Activated naive CD8-positive, alpha-beta T cell treated with anti-CD3 and anti-CD28 coated beads, Interleukin-2, amount 10 ng/mL, durations not matched to agents 7 days and 5 days (primary cell): ENCODE measurements at regions not wholly inside any gene's neighbourhood (a gene's known extent, or its start where the extent isn't known, plus 50 kb on each side); places are given as distances from the start of the nearest gene placed in this dataset.

Source experiments
- ATAC-seq: fragments of 150-1000 bp; cut with Tn5 transposase; one replicate; pipeline ENCODE4 v1.10.0; 2021; ENCODE audit warnings: low read depth, moderate library complexity
- POLR2A ChIA-PET: fragments of 350-600 bp; sonication (Branson Sonifier 250); formaldehyde crosslinking; loops from one replicate; lab custom pipeline; 2021; ENCODE audit warnings: antibody characterized with exemption; lab: Charles Lee
- DNase-seq: peaks from one replicate; pipeline ENCODE4 v3.0.0; 2021
- H3K27ac Mint-ChIP-seq: one replicate; pipeline ENCODE4 v1.8.0; 2022; ENCODE audit warnings: mild to moderate bottlenecking, mixed read lengths
- H3K27me3 Mint-ChIP-seq: one replicate; pipeline ENCODE4 v1.8.0; 2022; ENCODE audit warnings: mild to moderate bottlenecking, moderate library complexity, mixed read lengths
- H3K36me3 Mint-ChIP-seq: one replicate; pipeline ENCODE4 v1.8.0; 2021; ENCODE audit warnings: mild to moderate bottlenecking, mixed read lengths
- H3K4me1 Mint-ChIP-seq: one replicate; pipeline ENCODE4 v1.8.0; 2021; ENCODE audit warnings: mixed read lengths
- H3K4me3 Mint-ChIP-seq: one replicate; pipeline ENCODE4 v1.8.0; 2022; ENCODE audit warnings: mild to moderate bottlenecking, moderate library complexity, mixed read lengths
- H3K9me3 Mint-ChIP-seq: one replicate; pipeline ENCODE4 v1.8.0; 2021; ENCODE audit warnings: mixed read lengths

- POLR2A ChIA-PET = no interaction called here
- Mint-ChIP-seq H3K9me3 (no peaks in the 10 kb centered on the region), H3K36me3 (no peaks in the 10 kb centered on the region), H3K27me3 (no peaks in the 10 kb centered on the region), H3K4me3 (no peak overlapping the region), H3K4me1 (no peaks in the 10 kb centered on the region), H3K27ac (no peak overlapping the region)
- DNase-seq (no peak), ATAC-seq (no peak)
These were observed 263.2 kb downstream of the NR2F2 start for GRCh38 chr15:96593735-96594134.

GRCh38 chr15:96595951-96596350, 265.5 kb downstream of the NR2F2 start:
- POLR2A ChIA-PET = no interaction called here
- Mint-ChIP-seq H3K36me3 (no peaks in the 10 kb centered on the region), H3K4me1 (no peaks in the 10 kb centered on the region), H3K27ac (no peak overlapping the region), H3K27me3 (no peaks in the 10 kb centered on the region), H3K4me3 (no peak overlapping the region), H3K9me3 (no peaks in the 10 kb centered on the region)
- DNase-seq (no peak), ATAC-seq (no peak)

- DNase-seq (no peak), ATAC-seq (no peak)
- H3K27me3 Mint-ChIP-seq = no peaks in the 10 kb centered on the region
- no peak overlapping the region for H3K4me3 Mint-ChIP-seq
- no peaks in the 10 kb centered on the region for H3K36me3 Mint-ChIP-seq
- POLR2A ChIA-PET = no interaction called here
- no peak overlapping the region for H3K27ac Mint-ChIP-seq
- no peaks in the 10 kb centered on the region for H3K4me1 Mint-ChIP-seq
- no peaks in the 10 kb centered on the region for H3K9me3 Mint-ChIP-seq
These were observed 268.0 kb downstream of the NR2F2 start for GRCh38 chr15:96598514-96598913.

GRCh38 chr15:96599268-96599667, 268.8 kb downstream of the NR2F2 start:
- H3K27me3 Mint-ChIP-seq = no peaks in the 10 kb centered on the region
- H3K36me3 Mint-ChIP-seq = no peaks in the 10 kb centered on the region
- POLR2A ChIA-PET = no interaction called here
- no peaks in the 10 kb centered on the region for H3K4me1 Mint-ChIP-seq
- ATAC-seq = no peak
- H3K27ac Mint-ChIP-seq = no peak overlapping the region
- DNase-seq = no peak
- no peaks in the 10 kb centered on the region for H3K9me3 Mint-ChIP-seq
- no peak overlapping the region for H3K4me3 Mint-ChIP-seq

- Mint-ChIP-seq H3K4me3 (no peak overlapping the region), H3K36me3 (no peaks in the 10 kb centered on the region), H3K4me1 (no peaks in the 10 kb centered on the region), H3K9me3 (no peaks in the 10 kb centered on the region), H3K27me3 (no peaks in the 10 kb centered on the region), H3K27ac (no peak overlapping the region)
- DNase-seq (no peak), ATAC-seq (no peak)
- POLR2A ChIA-PET = no interaction called here
These were observed 269.9 kb downstream of the NR2F2 start for GRCh38 chr15:96600350-96600749.

GRCh38 chr15:96606617-96607016, 276.1 kb downstream of the NR2F2 start:
- Mint-ChIP-seq H3K27me3 (no peaks in the 10 kb centered on the region), H3K36me3 (no peaks in the 10 kb centered on the region), H3K27ac (no peak overlapping the region), H3K4me3 (no peak overlapping the region), H3K9me3 (no peaks in the 10 kb centered on the region), H3K4me1 (no peaks in the 10 kb centered on the region)
- DNase-seq (no peak), ATAC-seq (no peak)
- POLR2A ChIA-PET = no interaction called here

GRCh38 chr15:96610757-96611156, 280.3 kb downstream of the NR2F2 start:
- DNase-seq (no peak), ATAC-seq (no peak)
- H3K27ac Mint-ChIP-seq = no peak overlapping the region
- no peaks in the 10 kb centered on the region for H3K36me3 Mint-ChIP-seq
- peaks cover 3% of the 10 kb centered on the region for H3K9me3 Mint-ChIP-seq
- no peaks in the 10 kb centered on the region for H3K27me3 Mint-ChIP-seq
- no peaks in the 10 kb centered on the region for H3K4me1 Mint-ChIP-seq
- POLR2A ChIA-PET = no interaction called here
- H3K4me3 Mint-ChIP-seq = no peak overlapping the region

- Mint-ChIP-seq H3K27me3 (no peaks in the 10 kb centered on the region), H3K36me3 (no peaks in the 10 kb centered on the region), H3K4me3 (no peak overlapping the region), H3K27ac (no peak overlapping the region), H3K9me3 (peaks cover 3% of the 10 kb centered on the region), H3K4me1 (no peaks in the 10 kb centered on the region)
- no peak for ATAC-seq
- POLR2A ChIA-PET = no interaction called here
- no peak for DNase-seq
These were observed 282.4 kb downstream of the NR2F2 start for GRCh38 chr15:96612917-96613316.

- Mint-ChIP-seq H3K27me3 (no peaks in the 10 kb centered on the region), H3K9me3 (no peaks in the 10 kb centered on the region), H3K4me3 (no peak overlapping the region), H3K4me1 (no peaks in the 10 kb centered on the region), H3K36me3 (no peaks in the 10 kb centered on the region), H3K27ac (no peak overlapping the region)
- DNase-seq = no peak
- no peak for ATAC-seq
- POLR2A ChIA-PET = no interaction called here
These were observed 288.7 kb downstream of the NR2F2 start for GRCh38 chr15:96619174-96619573.

GRCh38 chr15:96622714-96623113, 292.2 kb downstream of the NR2F2 start:
- DNase-seq (no peak), ATAC-seq (no peak)
- no peaks in the 10 kb centered on the region for H3K36me3 Mint-ChIP-seq
- H3K27ac Mint-ChIP-seq = no peak overlapping the region
- POLR2A ChIA-PET = no interaction called here
- no peaks in the 10 kb centered on the region for H3K9me3 Mint-ChIP-seq
- H3K27me3 Mint-ChIP-seq = no peaks in the 10 kb centered on the region
- no peaks in the 10 kb centered on the region for H3K4me1 Mint-ChIP-seq
- no peak overlapping the region for H3K4me3 Mint-ChIP-seq

GRCh38 chr15:96625256-96625655, 294.8 kb downstream of the NR2F2 start:
- POLR2A ChIA-PET = no interaction called here
- ATAC-seq = no peak
- H3K9me3 Mint-ChIP-seq = no peaks in the 10 kb centered on the region

GRCh38 chr15:96627031-96627568, 296.6 kb downstream of the NR2F2 start:
- no peaks in the 10 kb centered on the region for H3K27me3 Mint-ChIP-seq
- no peak overlapping the region for H3K27ac Mint-ChIP-seq
- no peak overlapping the region for H3K4me3 Mint-ChIP-seq
- ATAC-seq (no peak), DNase-seq (no peak)
- POLR2A ChIA-PET = no interaction called here
- H3K9me3 Mint-ChIP-seq = no peaks in the 10 kb centered on the region
- H3K4me1 Mint-ChIP-seq = no peaks in the 10 kb centered on the region
- no peaks in the 10 kb centered on the region for H3K36me3 Mint-ChIP-seq

More at GRCh38 chr15:96625256-96625655, 294.8 kb downstream of the NR2F2 start:
- DNase-seq = no peak
- Mint-ChIP-seq H3K27ac (no peak overlapping the region), H3K4me3 (no peak overlapping the region), H3K4me1 (no peaks in the 10 kb centered on the region), H3K36me3 (no peaks in the 10 kb centered on the region), H3K27me3 (no peaks in the 10 kb centered on the region)

- no peak for DNase-seq
- ATAC-seq = no peak
- Mint-ChIP-seq H3K4me3 (no peak overlapping the region), H3K4me1 (no peaks in the 10 kb centered on the region), H3K27me3 (no peaks in the 10 kb centered on the region), H3K36me3 (no peaks in the 10 kb centered on the region), H3K9me3 (no peaks in the 10 kb centered on the region), H3K27ac (no peak overlapping the region)
- POLR2A ChIA-PET = no interaction called here
These were observed 299.0 kb downstream of the NR2F2 start for GRCh38 chr15:96629511-96629910.

GRCh38 chr15:96638793-96639192, 308.3 kb downstream of the NR2F2 start:
- POLR2A ChIA-PET = no interaction called here
- no peak for ATAC-seq

GRCh38 chr15:96645796-96646195, 315.3 kb downstream of the NR2F2 start:
- Mint-ChIP-seq H3K36me3 (no peaks in the 10 kb centered on the region), H3K9me3 (no peaks in the 10 kb centered on the region), H3K27me3 (no peaks in the 10 kb centered on the region), H3K4me1 (no peaks in the 10 kb centered on the region), H3K27ac (no peak overlapping the region), H3K4me3 (no peak overlapping the region)
- no peak for DNase-seq
- POLR2A ChIA-PET = no interaction called here
- no peak for ATAC-seq

More at GRCh38 chr15:96638793-96639192, 308.3 kb downstream of the NR2F2 start:
- no peak for DNase-seq
- Mint-ChIP-seq H3K27ac (no peak overlapping the region), H3K4me3 (no peak overlapping the region), H3K36me3 (no peaks in the 10 kb centered on the region), H3K9me3 (no peaks in the 10 kb centered on the region), H3K4me1 (no peaks in the 10 kb centered on the region), H3K27me3 (no peaks in the 10 kb centered on the region)
